HUES6 (cell line): ENCODE measurements at regions not wholly inside any gene's neighbourhood (a gene's known extent, or its start where the extent isn't known, plus 50 kb on each side); places are given as distances from the start of the nearest gene placed in this dataset.
A peak's percentile ranks its signal among the peaks of the same experiment; 100 is the strongest.

Experiments
- H3K27ac ChIP-seq: 2 replicates; pipeline ENCODE4 v1.7.0; 2013; ENCODE audit warnings: low read depth, mild to moderate bottlenecking, low read length, inconsistent platforms
- H3K27me3 ChIP-seq: 2 replicates; pipeline ENCODE4 v1.6.1; 2013; ENCODE audit warnings: low read length; ENCODE audit not compliant: control insufficient read depth, insufficient read depth
- H3K36me3 ChIP-seq: 2 replicates; pipeline ENCODE4 v1.6.1; 2013; ENCODE audit warnings: low read length; ENCODE audit not compliant: control insufficient read depth, insufficient read depth
- H3K4me1 ChIP-seq: 2 replicates; pipeline ENCODE4 v1.6.1; 2013; ENCODE audit warnings: low read length; ENCODE audit not compliant: control insufficient read depth, insufficient read depth
- H3K4me3 ChIP-seq: 2 replicates; pipeline ENCODE4 v1.5.1; 2013; ENCODE audit warnings: low read depth, low read length
- H3K9ac ChIP-seq: one replicate; pipeline ENCODE4 v1.6.1; 2013; ENCODE audit warnings: mild to moderate bottlenecking, low read length
- H3K9me3 ChIP-seq: 2 replicates; pipeline ENCODE4 v1.6.1; 2013; ENCODE audit warnings: low read depth, low read length; ENCODE audit not compliant: control insufficient read depth, insufficient read depth

DNA sequence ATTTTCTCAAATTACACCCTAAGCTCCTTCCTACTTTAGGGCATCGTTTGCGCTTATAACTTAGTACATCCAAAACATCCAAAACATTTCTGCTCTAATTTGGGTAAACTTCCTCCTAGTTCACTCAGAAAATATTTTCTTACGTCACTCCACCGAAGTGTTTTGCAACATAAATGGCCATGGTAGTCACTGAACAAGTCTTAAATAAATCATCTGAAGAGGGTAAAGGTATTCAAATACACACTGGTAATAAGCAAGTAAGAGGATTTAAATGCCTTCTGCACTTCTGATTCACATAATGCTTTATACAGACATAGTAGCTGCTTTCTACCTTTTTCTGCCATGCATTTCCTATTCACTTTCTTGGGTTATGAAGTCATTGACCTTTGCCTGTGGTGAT is 991.9 kb downstream of the NLGN4X start:
- Histone ChIP-seq H3K4me1 (peaks cover 11% of the 10 kb centered on the region), H3K27me3 (no peaks in the 10 kb centered on the region), H3K9me3 (peaks cover 17% of the 10 kb centered on the region), H3K27ac (no peak overlapping the region), H3K4me3 (no peak overlapping the region), H3K9ac (no peak overlapping the region), H3K36me3 (peaks cover 2% of the 10 kb centered on the region; the same call in 1 of the 2 replicates)

DNA sequence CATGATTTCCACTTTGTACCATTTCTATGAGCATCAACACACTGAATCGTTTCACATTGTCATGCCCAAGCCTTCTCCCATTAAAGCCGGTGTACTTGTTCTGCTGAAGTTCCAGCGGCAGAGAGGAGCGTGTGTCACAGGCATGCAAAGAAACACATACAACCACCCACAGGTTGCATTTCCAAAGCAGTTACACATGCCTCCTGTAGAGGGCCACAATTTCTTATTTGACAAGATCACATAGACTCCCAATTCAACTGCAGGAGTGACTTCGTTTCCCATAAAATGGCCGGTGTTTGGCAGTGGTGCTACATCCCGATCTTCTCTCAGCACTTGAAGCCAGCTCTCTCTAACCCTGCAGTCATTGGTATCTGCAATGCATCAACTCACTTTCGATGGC is 992.6 kb downstream of the NLGN4X start:
- peaks cover 2% of the 10 kb centered on the region; the same call in 1 of the 2 replicates for H3K36me3 ChIP-seq
- no peak overlapping the region for H3K4me3 ChIP-seq
- H3K4me1 ChIP-seq = peaks cover 4% of the 10 kb centered on the region
- peaks cover 17% of the 10 kb centered on the region for H3K9me3 ChIP-seq
- no peak overlapping the region for H3K9ac ChIP-seq
- no peak overlapping the region for H3K27ac ChIP-seq
- H3K27me3 ChIP-seq = no peaks in the 10 kb centered on the region

GRCh38 chrX:5233830-5234229 is 994.8 kb downstream of the NLGN4X start:
- Histone ChIP-seq H3K27me3 (no peaks in the 10 kb centered on the region), H3K9ac (no peak overlapping the region), H3K4me3 (no peak overlapping the region), H3K27ac (no peak overlapping the region), H3K36me3 (no peaks in the 10 kb centered on the region), H3K4me1 (no peaks in the 10 kb centered on the region), H3K9me3 (peaks cover 2% of the 10 kb centered on the region; the same call in 1 of the 2 replicates)

GRCh38 chrX:5220421-5220820 is 1008.2 kb downstream of the NLGN4X start:
- Histone ChIP-seq H3K27me3 (no peaks in the 10 kb centered on the region), H3K4me1 (no peaks in the 10 kb centered on the region), H3K9ac (no peak overlapping the region), H3K36me3 (no peaks in the 10 kb centered on the region), H3K4me3 (no peak overlapping the region), H3K27ac (no peak overlapping the region), H3K9me3 (no peaks in the 10 kb centered on the region)

DNA sequence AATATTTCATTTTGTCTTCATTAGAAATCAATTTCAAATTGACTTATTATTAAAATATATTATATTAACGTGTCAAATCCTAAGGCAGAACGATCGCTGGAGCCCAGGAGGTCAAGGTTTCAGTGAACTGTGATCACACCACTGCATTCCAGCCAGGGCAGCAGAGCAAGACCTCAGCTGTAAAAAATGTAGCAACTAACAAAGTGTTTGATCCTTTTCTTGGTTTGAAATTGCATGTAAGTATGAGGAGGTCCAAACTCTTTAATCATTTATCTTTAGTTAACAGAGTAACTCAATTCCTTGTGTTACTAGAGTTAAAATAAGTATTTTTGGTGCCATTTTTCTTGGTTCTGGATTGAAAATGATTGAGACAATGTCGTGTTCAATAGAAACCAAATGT is 1033.9 kb downstream of the NLGN4X start:
- no peak overlapping the region for H3K4me3 ChIP-seq
- H3K27ac ChIP-seq = no peak overlapping the region
- H3K36me3 ChIP-seq = no peaks in the 10 kb centered on the region
- no peaks in the 10 kb centered on the region for H3K9me3 ChIP-seq
- H3K27me3 ChIP-seq = no peaks in the 10 kb centered on the region
- no peaks in the 10 kb centered on the region for H3K4me1 ChIP-seq
- H3K9ac ChIP-seq = no peak overlapping the region

- no peak overlapping the region for H3K4me3 ChIP-seq
- H3K9ac ChIP-seq = no peak overlapping the region
- H3K36me3 ChIP-seq = no peaks in the 10 kb centered on the region
- no peak overlapping the region for H3K27ac ChIP-seq
- no peaks in the 10 kb centered on the region for H3K27me3 ChIP-seq
- H3K4me1 ChIP-seq = no peaks in the 10 kb centered on the region
- H3K9me3 ChIP-seq = no peaks in the 10 kb centered on the region
Measured at GRCh38 chrX:5180135-5180741, 1048.4 kb downstream of the NLGN4X start.

GRCh38 chrX:5176766-5177165 is 1051.9 kb downstream of the NLGN4X start:
- no peaks in the 10 kb centered on the region for H3K4me1 ChIP-seq
- no peak overlapping the region for H3K4me3 ChIP-seq
- no peak overlapping the region for H3K9ac ChIP-seq
- no peaks in the 10 kb centered on the region for H3K27me3 ChIP-seq
- no peaks in the 10 kb centered on the region for H3K9me3 ChIP-seq
- no peak overlapping the region for H3K27ac ChIP-seq
- no peaks in the 10 kb centered on the region for H3K36me3 ChIP-seq

- Histone ChIP-seq H3K27ac (no peak overlapping the region), H3K4me1 (no peaks in the 10 kb centered on the region; the same call in 1 of the 2 replicates), H3K9ac (no peak overlapping the region), H3K4me3 (no peak overlapping the region), H3K27me3 (no peaks in the 10 kb centered on the region), H3K36me3 (no peaks in the 10 kb centered on the region), H3K9me3 (no peaks in the 10 kb centered on the region)
Measured at GRCh38 chrX:5163663-5164062, 1065.0 kb downstream of the NLGN4X start.

DNA sequence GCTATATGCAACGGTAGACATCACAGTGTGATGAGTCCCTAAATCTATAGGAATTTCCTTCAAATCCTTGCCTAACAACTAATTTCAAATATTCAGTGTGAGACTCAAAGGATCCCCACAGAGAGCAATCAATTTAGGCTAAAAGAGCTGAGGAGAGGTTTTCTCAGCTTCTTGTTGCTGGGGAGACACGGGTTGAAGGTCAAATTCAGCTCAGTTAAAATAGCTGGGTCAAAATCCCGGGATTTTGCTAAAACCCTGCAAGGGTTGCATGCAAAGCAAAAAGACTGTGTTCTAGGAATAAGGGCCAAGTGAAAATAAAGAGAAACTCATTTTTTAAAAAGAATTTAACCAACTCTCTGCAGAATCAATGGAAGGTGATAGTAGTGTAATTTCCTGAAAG is 1073.4 kb downstream of the NLGN4X start:
- Histone ChIP-seq H3K4me1 (peaks cover 8% of the 10 kb centered on the region), H3K9me3 (0 out of 2 replicates have a peak, but pooled peaks cover 2% of the 10 kb centered on the region), H3K4me3 (peak overlapping the region; percentile 18; the same call in 1 of the 2 replicates), H3K27ac (peak overlapping the region; percentile 21; the same call in 1 of the 2 replicates), H3K27me3 (no peaks in the 10 kb centered on the region), H3K36me3 (no peaks in the 10 kb centered on the region), H3K9ac (no peak overlapping the region)

DNA sequence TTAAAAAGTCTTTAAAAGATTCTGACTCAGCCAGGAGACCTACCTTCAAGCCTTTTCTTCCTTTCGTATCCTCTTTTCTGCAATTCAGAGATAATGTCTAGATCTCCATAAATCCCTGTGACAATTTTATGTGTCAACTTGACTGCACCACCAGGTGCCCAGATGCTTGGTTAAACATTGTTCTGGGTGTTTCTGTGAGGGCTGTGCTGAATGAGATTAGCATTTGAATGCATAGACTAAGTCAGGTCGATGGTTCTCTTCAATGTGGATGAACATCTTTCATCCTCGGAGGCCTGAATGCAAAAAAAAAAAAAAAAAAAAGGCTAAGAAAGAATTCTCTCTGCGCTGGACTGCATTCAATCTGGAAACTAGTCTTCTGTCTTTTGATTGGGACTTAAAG is 1082.7 kb downstream of the NLGN4X start:
- Histone ChIP-seq H3K9ac (no peak overlapping the region), H3K9me3 (no peaks in the 10 kb centered on the region), H3K4me3 (no peak overlapping the region), H3K4me1 (no peaks in the 10 kb centered on the region; the same call in 1 of the 2 replicates), H3K27ac (no peak overlapping the region), H3K27me3 (no peaks in the 10 kb centered on the region), H3K36me3 (no peaks in the 10 kb centered on the region)

DNA sequence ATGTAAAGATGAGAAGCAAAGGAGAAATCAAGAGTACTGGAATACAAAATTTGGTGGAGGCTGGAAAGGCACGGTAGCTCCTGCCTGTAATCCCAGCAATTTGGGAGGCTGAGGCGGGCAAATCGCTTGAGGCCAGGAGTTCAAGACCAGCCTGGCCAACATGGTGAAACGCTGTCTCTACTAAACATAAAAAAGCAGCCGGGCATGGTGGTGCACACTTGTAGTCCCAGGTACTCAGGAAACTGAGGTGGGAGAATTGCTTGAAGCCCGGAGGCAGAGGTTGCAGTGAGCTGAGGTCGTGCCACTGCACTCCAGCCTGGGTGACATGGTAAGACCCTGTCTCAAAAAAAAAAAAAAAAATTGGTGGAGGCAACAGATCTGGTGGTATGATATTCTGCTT is 1086.0 kb downstream of the NLGN4X start:
- H3K4me1 ChIP-seq = no peaks in the 10 kb centered on the region; the same call in 1 of the 2 replicates
- H3K4me3 ChIP-seq = no peak overlapping the region
- H3K9ac ChIP-seq = no peak overlapping the region
- H3K9me3 ChIP-seq = no peaks in the 10 kb centered on the region
- no peaks in the 10 kb centered on the region for H3K36me3 ChIP-seq
- no peak overlapping the region for H3K27ac ChIP-seq
- H3K27me3 ChIP-seq = no peaks in the 10 kb centered on the region
